GM18511 (cell line): ENCODE measurements at regions not wholly inside any gene's neighbourhood (a gene's known extent, or its start where the extent isn't known, plus 50 kb on each side); places are given as distances from the start of the nearest gene placed in this dataset.
"Not testable (repeated sequence)": the region's sequence is repeated elsewhere in the genome, so short reads cannot be mapped to it uniquely, and the experiment has no call there.

Experiments used
- ATAC-seq: cut with Tn5 transposase; IDR thresholded peaks from one replicate; pipeline ENCODE4 v1.9.1; 2021; ENCODE audit warnings: mild to moderate bottlenecking, moderate library complexity; ENCODE audit not compliant: unreplicated experiment

GRCh38 chr13:90710164-90710759, 637.2 kb upstream of the MIR17HG start:
- no peak for ATAC-seq

DNA sequence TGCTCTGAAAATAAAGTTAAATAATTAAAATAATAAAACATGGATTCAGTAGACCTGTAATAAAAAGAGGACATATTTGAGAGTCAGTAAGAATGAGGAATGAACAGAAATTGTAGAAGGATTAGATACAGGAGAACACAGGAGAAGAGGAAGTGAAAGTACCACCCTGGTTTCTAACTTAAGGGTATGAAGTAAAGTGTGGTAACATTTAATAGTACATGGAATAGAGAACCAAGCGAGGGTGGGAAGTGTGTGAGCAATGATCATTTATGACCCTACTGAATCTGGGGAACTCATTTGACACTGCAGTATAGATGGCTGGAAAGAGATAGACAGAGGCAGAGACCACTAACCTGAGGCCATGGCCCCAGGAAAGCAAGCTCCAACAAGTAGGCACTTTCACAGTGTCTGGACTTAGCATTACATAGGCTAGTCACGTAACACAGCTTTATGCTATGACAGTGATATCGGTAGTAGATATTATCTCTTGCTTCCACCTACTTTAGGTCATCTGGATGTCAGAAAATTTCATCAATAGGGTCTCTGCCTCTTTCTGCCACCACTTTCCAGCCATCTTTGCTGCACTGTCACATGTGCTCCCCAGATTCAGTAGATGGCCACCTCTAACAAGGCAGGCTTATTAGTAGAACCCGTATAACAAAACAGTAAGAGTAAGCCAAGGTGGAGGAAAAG, 633.9 kb upstream of the MIR17HG start:
- no peak for ATAC-seq

DNA sequence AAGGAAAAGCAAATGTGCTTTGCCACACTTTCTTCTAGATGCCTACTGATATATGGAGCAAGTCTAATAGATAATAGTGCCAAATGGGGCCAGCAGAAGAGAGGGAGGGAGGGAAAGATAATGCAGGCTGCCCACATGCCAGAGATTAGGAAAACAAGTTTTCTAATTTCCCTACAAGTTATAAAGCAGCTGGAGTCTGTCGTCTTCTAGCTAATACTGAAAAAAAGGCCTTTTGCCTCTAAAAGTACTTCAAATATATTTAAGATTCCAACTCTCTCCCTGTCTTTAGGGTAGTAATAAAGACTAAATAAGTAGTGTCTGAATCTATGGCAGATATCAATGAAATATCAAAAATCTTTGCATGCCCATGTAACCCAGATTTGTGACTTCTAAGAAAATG, 632.0 kb upstream of the MIR17HG start:
- ATAC-seq, result no peak

GRCh38 chr13:90717451-90717936, 630.0 kb upstream of the MIR17HG start:
- ATAC-seq, result no peak

GRCh38 chr13:90719461-90719860, 628.0 kb upstream of the MIR17HG start:
- no peak for ATAC-seq

DNA sequence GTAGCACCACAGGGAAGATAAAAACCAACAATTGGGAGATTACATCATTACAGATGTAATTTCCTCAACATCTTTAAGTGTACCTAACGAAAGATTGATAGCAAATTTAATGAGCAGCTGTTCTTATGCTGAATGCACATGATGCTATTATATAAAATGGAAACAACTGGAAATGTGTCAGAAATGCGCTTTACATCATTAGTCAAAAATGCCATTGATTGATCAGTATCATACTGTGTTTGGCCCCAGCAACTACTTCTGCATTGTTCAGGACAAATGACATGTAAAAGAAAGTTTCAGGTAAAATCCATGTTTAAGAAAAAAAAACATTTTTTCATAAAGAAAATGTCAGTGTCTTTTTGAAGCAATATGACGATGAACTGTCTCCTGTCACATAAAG, 625.5 kb upstream of the MIR17HG start:
- no peak for ATAC-seq

DNA sequence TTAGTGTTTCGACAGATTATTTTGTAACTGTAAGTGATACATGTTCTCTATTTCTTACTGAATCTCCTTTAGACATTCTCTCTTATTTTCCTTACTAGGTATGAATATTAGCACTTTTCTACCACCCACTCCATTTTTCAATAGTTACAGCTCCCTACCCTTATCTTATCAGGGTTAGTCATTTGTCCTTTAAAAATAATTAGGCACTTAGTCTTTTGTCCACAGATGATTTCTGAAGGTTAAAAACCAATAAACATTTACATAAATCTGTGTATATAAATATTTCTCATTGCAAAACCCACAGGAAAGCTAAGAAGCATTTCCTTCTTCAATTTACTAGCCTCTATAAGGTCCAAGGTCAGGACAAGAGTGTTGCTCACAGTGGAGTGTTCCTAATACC, 624.1 kb upstream of the MIR17HG start:
- no peak for ATAC-seq

DNA sequence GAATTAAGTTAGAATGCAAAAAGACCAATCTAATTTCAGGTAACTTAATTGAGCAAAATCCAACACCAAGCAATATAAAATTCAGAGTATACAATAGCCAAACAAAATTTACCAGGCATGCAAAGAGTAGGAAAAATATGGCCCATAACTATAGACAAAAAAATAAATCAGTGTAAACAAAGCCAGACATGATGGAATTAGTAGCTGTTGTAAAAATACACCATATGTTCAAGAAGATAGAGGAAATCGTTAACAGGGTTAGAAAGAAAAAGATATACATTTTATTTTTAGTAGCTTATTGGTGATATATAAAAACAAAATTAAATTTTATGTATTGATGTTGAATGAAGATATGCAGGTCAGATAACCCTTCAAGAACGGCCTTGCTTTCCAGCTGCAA, 621.1 kb upstream of the MIR17HG start:
- ATAC-seq, result no peak

GRCh38 chr13:90732049-90732448, 615.4 kb upstream of the MIR17HG start:
- ATAC-seq, result no peak

DNA sequence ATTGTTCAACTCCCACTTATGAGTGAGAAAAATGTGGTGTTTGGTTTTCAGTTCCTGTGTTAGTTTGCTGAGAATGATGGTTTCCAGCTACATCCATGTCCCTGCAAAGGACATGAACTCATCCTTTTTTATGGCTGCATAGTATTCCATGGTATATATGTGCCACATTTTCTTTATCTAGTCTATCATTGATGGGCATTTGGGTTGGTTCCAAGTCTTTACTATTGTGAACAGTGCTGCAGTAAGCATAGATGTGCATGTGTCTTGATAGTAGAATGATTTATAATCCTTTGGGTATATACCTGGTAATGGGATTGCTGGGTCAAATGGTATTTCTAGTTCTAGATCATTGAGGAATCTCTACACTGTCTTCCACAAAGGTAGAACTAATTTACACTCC, 613.0 kb upstream of the MIR17HG start:
- ATAC-seq, result not testable (repeated sequence)

- no peak for ATAC-seq
Observed at GRCh38 chr13:90738881-90739280, 608.6 kb upstream of the MIR17HG start.

- ATAC-seq, result no peak
Observed at GRCh38 chr13:90740099-90740498, 607.4 kb upstream of the MIR17HG start.

- no peak for ATAC-seq
Observed at GRCh38 chr13:90742381-90742780, 605.1 kb upstream of the MIR17HG start.

DNA sequence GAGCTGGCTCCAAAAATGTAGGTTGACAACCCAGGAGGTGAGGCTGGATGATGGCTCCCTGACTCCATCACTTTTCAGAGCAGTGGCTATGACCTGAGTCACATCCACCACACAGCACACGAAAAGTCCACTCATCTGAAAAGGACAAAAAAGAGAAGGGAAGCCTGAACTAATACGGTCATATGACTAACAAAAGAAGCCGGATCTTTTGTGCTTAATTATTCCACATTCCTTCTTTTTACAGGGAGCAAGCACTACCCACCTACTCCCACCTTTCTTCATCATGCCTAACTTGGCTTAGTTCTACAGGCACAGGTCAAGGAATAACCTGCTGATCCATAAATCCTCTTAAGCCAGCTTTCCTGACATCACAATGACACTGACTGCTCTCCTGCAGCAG, 601.3 kb upstream of the MIR17HG start:
- no peak for ATAC-seq

GRCh38 chr13:90750021-90750420, 597.5 kb upstream of the MIR17HG start:
- ATAC-seq, result no peak

GRCh38 chr13:90751026-90751425, 596.5 kb upstream of the MIR17HG start:
- ATAC-seq, result no peak

DNA sequence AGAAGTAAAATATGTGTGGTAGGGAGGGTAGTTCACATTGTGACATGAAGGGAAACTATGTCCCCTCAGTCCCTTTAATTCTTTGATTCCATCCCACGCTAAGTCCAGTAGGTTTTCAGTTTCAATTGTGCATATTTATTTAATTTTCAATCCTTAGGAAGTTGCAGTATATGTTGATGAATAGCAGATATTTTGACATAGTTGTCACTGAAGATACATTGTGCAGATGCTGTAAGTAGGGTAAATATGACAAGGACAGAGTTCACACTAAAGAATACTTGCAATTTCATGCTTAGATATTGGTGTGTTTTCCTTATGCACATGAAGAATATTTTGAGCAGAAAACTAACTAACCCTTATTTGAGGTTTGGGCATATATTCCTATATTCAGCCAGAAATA, 595.4 kb upstream of the MIR17HG start:
- no peak for ATAC-seq

- ATAC-seq, result no peak
Observed at GRCh38 chr13:90757127-90757680, 590.3 kb upstream of the MIR17HG start.

- ATAC-seq, result no peak
Observed at GRCh38 chr13:90760639-90761038, 586.8 kb upstream of the MIR17HG start.

DNA sequence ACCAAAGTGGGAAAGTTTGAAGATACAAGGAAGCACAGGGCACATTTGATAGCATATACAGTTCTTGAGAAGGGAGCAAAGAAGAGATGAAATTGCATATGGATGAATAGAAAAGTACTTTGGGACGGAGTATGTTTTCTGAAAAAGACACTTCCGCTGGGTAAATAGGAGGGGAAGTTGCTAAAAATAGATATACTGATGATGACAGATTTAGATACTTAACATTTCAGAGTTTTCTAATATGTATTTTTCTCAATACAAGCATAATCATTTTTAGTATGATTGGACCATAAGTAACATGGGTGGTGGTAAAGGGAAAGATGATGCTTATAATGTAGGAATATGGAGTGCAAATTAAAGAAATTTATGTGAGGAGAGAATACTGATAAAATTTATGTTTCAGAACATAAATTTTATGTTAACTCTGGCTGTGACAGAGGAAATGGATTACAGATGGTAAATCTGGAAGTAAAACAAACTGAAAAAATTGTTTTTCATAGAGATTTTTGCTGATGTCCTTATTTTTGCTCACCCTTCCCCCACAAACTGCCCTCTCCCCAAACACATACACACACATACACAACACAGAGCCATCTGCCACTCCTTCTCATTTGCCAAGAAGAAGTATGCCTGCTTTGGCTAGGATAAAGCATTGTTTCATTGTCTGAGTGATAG, 583.9 kb upstream of the MIR17HG start:
- no peak for ATAC-seq

- ATAC-seq, result no peak
Observed at GRCh38 chr13:90766386-90766902, 581.0 kb upstream of the MIR17HG start.

GRCh38 chr13:90768116-90768515, 579.4 kb upstream of the MIR17HG start:
- ATAC-seq, result no peak
